Gastrocnemius medialis (tissue), 4 donors: ENCODE measurements at regions not wholly inside any gene's neighbourhood (a gene's known extent, or its start where the extent isn't known, plus 50 kb on each side); places are given as distances from the start of the nearest gene placed in this dataset.

Source experiments
- ATAC-seq, 2 donors: fragments of 150-250 bp; one replicate each; pipeline ENCODE4 v1.9.1; 2016
- DNase-seq, 2 donors: peaks; one replicate each; pipeline ENCODE4 v3.0.0-alpha.2; 2019
- H3K27ac ChIP-seq, 4 donors: fragments of 200-600 bp; sonication (generic); 1 replicate in 1 of 4; 2 replicates in 3 of 4; pipeline ENCODE4 v1.5.1; 2016 to 2018; ENCODE audit warnings: mild to moderate bottlenecking in 2 of 4, moderate library complexity in 1 of 4
- H3K27me3 ChIP-seq, 3 donors: fragments of 200-600 bp; sonication (generic) in 2 of 3; 1 replicate in 1 of 3; 2 replicates in 2 of 3; pipeline versions ENCODE4 v1.5.1 to v1.6.0; 2016 to 2019; ENCODE audit warnings: mild to moderate bottlenecking in 1 of 3, moderate library complexity in 1 of 3
- H3K36me3 ChIP-seq, 2 donors: fragments of 200-600 bp; sonication (generic) in 1 of 2; one replicate each; pipeline ENCODE4 v1.5.1; 2017 to 2018
- H3K4me1 ChIP-seq, 2 donors: fragments of 200-600 bp; sonication (generic) in 1 of 2; one replicate each; pipeline ENCODE4 v1.5.1; 2016 to 2017; ENCODE audit warnings: mild to moderate bottlenecking in 2 of 2
- H3K4me3 ChIP-seq, 4 donors: fragments of 200-600 bp; sonication (generic) in 3 of 4; 1 replicate in 1 of 4; 2 replicates in 3 of 4; pipeline ENCODE4 v1.5.1; 2016 to 2019; ENCODE audit warnings: mild to moderate bottlenecking in 2 of 4
- H3K9me3 ChIP-seq, 3 donors: fragments of 200-600 bp; sonication (generic) in 2 of 3; 1 replicate in 1 of 3; 2 replicates in 2 of 3; pipeline ENCODE4 v1.5.1; 2016 to 2019
- POLR2A ChIP-seq, 2 donors: fragments of 450-650 bp; IDR thresholded peaks; one replicate each; pipeline ENCODE4 v1.6.1; 2017; ENCODE audit warnings: antibody characterized with exemption in 2 of 2, mild to moderate bottlenecking in 2 of 2, moderate library complexity in 2 of 2
- in situ Hi-C, 4 donors: fragments of 200-750 bp; cut with MboI; loops; one replicate each; pipeline versions ENCODE4 v1.15.0 to v1.8.0; 2017; ENCODE audit warnings: low sequenced_read_pairs in 4 of 4
- intact Hi-C: fragments of 100-400 bp; cut with DNase I; formaldehyde crosslinking; loops from one replicate; pipeline ENCODE4 v1.15.1; 2023; ENCODE audit warnings: low total_unique reads
- TF ChIP-seq, protein P1 (sequence below), 5 experiments: fragments of 450-650 bp in 3 of 5; fragments of 200-600 bp in 2 of 5; sonication (generic) in 2 of 5; IDR thresholded peaks in 4 of 5; conservative IDR thresholded peaks in 1 of 5; 1 replicate in 4 of 5; 2 replicates in 1 of 5; pipeline ENCODE4 v1.5.1; 2016 to 2019; ENCODE audit warnings: antibody characterized with exemption in 5 of 5, mild to moderate bottlenecking in 3 of 5, moderate library complexity in 3 of 5

DNA sequence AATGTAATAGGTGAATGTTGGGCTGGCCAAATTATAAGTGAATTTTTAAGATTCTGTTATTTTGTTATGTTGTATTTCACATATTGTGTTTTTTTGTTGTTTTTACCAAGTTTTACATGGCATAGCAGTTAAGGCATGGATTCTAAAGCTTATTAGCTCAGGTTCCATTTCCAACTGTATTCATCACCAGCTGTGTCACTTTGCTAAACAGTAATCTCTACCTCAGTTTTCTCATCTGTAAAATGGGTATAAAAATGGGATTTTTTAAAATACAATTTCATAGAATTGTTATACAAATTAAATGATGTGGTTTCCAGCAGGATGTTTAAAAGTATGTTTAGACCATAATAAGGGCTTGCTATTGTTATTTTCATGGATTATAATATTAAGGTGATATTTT is 512.2 kb downstream of the SLC16A7 start:
- H3K27ac ChIP-seq, result no peak overlapping the region
- no peaks in the 10 kb centered on the region for H3K36me3 ChIP-seq
- in situ Hi-C loops, result no loop called here
- DNase-seq (no peak), ATAC-seq (no peak)
- intact Hi-C loops, result no loop called here
- H3K9me3 ChIP-seq, result no peaks in the 10 kb centered on the region
- TF ChIP-seq, protein P1, sequence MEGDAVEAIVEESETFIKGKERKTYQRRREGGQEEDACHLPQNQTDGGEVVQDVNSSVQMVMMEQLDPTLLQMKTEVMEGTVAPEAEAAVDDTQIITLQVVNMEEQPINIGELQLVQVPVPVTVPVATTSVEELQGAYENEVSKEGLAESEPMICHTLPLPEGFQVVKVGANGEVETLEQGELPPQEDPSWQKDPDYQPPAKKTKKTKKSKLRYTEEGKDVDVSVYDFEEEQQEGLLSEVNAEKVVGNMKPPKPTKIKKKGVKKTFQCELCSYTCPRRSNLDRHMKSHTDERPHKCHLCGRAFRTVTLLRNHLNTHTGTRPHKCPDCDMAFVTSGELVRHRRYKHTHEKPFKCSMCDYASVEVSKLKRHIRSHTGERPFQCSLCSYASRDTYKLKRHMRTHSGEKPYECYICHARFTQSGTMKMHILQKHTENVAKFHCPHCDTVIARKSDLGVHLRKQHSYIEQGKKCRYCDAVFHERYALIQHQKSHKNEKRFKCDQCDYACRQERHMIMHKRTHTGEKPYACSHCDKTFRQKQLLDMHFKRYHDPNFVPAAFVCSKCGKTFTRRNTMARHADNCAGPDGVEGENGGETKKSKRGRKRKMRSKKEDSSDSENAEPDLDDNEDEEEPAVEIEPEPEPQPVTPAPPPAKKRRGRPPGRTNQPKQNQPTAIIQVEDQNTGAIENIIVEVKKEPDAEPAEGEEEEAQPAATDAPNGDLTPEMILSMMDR (IDR thresholded peaks at IDR 0.05 in 4 of 5, conservative IDR thresholded peaks at IDR 0.05 in 1 of 5), result no peak
- TF ChIP-seq POLR2A (IDR thresholded peaks at IDR 0.05), result no peak
- H3K4me3 ChIP-seq, result no peak overlapping the region
- H3K4me1 ChIP-seq, result no peaks in the 10 kb centered on the region
- no peaks in the 10 kb centered on the region for H3K27me3 ChIP-seq

DNA sequence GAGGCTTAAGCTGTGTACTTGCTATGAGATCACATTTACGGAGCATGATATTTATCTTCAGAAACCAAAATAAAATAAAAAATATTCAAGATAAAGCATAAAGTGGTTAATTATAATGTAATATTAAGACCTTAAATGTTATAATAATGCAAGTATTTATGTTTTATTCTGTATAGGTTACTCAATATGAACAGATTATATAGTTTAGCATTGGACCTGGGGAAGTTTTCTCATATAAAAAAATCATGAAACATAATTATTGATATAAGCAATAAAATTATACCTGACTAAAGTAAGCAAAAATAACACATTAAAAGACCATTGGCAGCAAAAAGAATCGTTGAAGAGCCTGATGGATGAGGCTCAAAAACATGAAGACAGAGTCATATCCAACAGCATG is 516.2 kb downstream of the SLC16A7 start:
- no peak for DNase-seq
- in situ Hi-C loops (no loop called here), intact Hi-C loops (no loop called here)
- H3K4me1 ChIP-seq, result no peaks in the 10 kb centered on the region
- no peak for ATAC-seq
- no peaks in the 10 kb centered on the region for H3K36me3 ChIP-seq
- H3K27ac ChIP-seq, result no peak overlapping the region
- no peaks in the 10 kb centered on the region for H3K27me3 ChIP-seq
- H3K9me3 ChIP-seq, result no peaks in the 10 kb centered on the region
- H3K4me3 ChIP-seq, result no peak overlapping the region
- TF ChIP-seq, protein P1 (IDR thresholded peaks at IDR 0.05 in 4 of 5, conservative IDR thresholded peaks at IDR 0.05 in 1 of 5), result no peak
- TF ChIP-seq POLR2A (IDR thresholded peaks at IDR 0.05), result no peak

DNA sequence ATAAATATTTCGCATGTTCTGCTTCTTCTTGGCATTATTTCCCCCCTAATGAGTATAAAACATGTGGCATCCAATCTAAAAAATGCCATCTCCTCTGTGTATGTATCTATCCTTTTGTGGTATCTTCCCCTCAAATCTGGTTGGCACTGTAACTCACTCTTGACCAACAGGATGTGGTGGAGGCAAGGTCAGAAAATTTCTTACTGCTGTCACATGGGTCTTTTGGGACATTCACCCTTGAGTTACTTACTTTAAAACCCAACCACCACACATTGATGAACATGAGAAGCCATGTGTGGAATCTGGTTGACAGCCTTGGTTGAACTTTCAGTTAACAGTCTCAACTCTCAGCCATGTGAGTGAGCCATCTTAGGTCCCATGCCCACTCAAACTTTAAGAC is 516.9 kb downstream of the SLC16A7 start:
- H3K4me3 ChIP-seq, result no peak overlapping the region
- no peaks in the 10 kb centered on the region for H3K27me3 ChIP-seq
- in situ Hi-C loops, result no loop called here
- no peaks in the 10 kb centered on the region for H3K9me3 ChIP-seq
- H3K36me3 ChIP-seq, result no peaks in the 10 kb centered on the region
- no peaks in the 10 kb centered on the region for H3K4me1 ChIP-seq
- ATAC-seq (no peak), DNase-seq (no peak)
- TF ChIP-seq, protein P1 (IDR thresholded peaks at IDR 0.05 in 4 of 5, conservative IDR thresholded peaks at IDR 0.05 in 1 of 5), result no peak
- no peak for TF ChIP-seq POLR2A (IDR thresholded peaks at IDR 0.05)
- intact Hi-C loops, result no loop called here
- no peak overlapping the region for H3K27ac ChIP-seq

DNA sequence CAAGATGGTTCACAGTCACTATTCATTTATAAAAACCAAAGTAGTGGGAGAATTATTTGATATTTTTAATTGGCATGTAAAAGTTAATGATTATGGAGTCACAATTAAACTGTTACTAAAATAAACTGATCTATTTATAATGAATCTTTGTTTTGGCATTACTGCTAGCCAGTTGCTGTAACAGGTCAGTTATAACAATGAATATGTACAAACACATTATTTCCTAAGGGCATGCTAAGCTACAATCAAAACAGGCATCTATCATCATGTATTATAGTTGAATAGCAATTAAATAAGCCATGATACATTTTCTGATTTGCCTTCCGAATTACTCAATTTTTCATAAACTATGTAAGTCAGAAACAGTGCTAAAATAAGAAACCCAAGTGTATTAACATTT is 518.3 kb downstream of the SLC16A7 start:
- in situ Hi-C loops, result no loop called here
- intact Hi-C loops, result no loop called here
- Histone ChIP-seq H3K36me3 (no peaks in the 10 kb centered on the region), H3K27me3 (no peaks in the 10 kb centered on the region), H3K27ac (no peak overlapping the region), H3K9me3 (no peaks in the 10 kb centered on the region), H3K4me1 (no peaks in the 10 kb centered on the region), H3K4me3 (no peak overlapping the region)
- DNase-seq (no peak), ATAC-seq (no peak)
- TF ChIP-seq, protein P1 (IDR thresholded peaks at IDR 0.05 in 4 of 5, conservative IDR thresholded peaks at IDR 0.05 in 1 of 5), result no peak
- TF ChIP-seq POLR2A (IDR thresholded peaks at IDR 0.05), result no peak

DNA sequence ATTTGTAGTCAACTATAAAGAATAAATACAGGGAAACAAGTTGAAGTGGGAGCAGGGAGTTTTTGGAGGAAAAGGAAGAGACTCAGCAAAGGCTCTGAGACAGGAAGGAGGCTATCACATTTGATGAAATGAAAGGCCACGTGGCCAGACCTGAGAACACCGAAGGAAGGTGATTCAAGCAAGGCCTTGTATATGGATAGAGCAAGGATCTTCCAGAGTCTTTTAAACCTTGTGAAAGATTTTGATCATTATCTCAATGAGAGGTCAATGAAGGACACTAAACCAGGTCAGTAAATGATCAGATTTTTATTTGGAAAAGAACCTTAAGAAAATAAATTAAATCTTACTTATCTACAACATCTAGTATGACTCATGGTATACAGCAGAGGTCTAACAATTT is 523.5 kb downstream of the SLC16A7 start:
- ATAC-seq (no peak), DNase-seq (no peak)
- H3K27ac ChIP-seq, result no peak overlapping the region
- in situ Hi-C loops, result no loop called here
- H3K27me3 ChIP-seq, result no peaks in the 10 kb centered on the region
- no peaks in the 10 kb centered on the region for H3K36me3 ChIP-seq
- no peaks in the 10 kb centered on the region for H3K9me3 ChIP-seq
- intact Hi-C loops, result no loop called here
- no peak overlapping the region for H3K4me3 ChIP-seq
- H3K4me1 ChIP-seq, result no peaks in the 10 kb centered on the region
- TF ChIP-seq, protein P1 (IDR thresholded peaks at IDR 0.05 in 4 of 5, conservative IDR thresholded peaks at IDR 0.05 in 1 of 5), result no peak
- no peak for TF ChIP-seq POLR2A (IDR thresholded peaks at IDR 0.05)
